H9 (cell line): ENCODE measurements at regions not wholly inside any gene's neighbourhood (a gene's known extent, or its start where the extent isn't known, plus 50 kb on each side); places are given as distances from the start of the nearest gene placed in this dataset.
A peak's percentile ranks its signal among the peaks of the same experiment; 100 is the strongest.

ENCODE experiments used
- DNase-seq: peaks from one replicate; pipeline ENCODE4 v3.0.0-alpha.2; 2017
- H2AFZ ChIP-seq: one replicate; pipeline ENCODE4 v1.6.1; 2013; ENCODE audit warnings: mild to moderate bottlenecking, low read length, control low read depth, moderate library complexity
- H2AK5ac ChIP-seq: 2 replicates; pipeline ENCODE4 v1.6.1; 2013; ENCODE audit warnings: low read length, control low read depth, mixed read lengths; ENCODE audit not compliant: insufficient read length
- H2BK120ac ChIP-seq: one replicate; pipeline ENCODE4 v1.6.1; 2013; ENCODE audit warnings: low read depth, mild to moderate bottlenecking, low read length, control low read depth, inconsistent platforms; ENCODE audit not compliant: poor library complexity, severe bottlenecking
- H2BK12ac ChIP-seq: 2 replicates; pipeline ENCODE4 v1.6.1; 2013; ENCODE audit warnings: low read length, control low read depth, mixed read lengths, low read depth; ENCODE audit not compliant: insufficient read length
- H2BK15ac ChIP-seq: 2 replicates; pipeline ENCODE4 v1.6.1; 2013; ENCODE audit warnings: low read depth, low read length, control low read depth
- H2BK20ac ChIP-seq: one replicate; pipeline ENCODE4 v1.6.1; 2013; ENCODE audit warnings: low read depth, mild to moderate bottlenecking, low read length, control low read depth, inconsistent platforms; ENCODE audit not compliant: poor library complexity, severe bottlenecking
- H2BK5ac ChIP-seq: 2 replicates; pipeline ENCODE4 v1.6.1; 2013; ENCODE audit warnings: low read length, control low read depth, mixed read lengths; ENCODE audit not compliant: insufficient read length
- H3K14ac ChIP-seq: 2 replicates; pipeline ENCODE4 v1.6.1; 2013; ENCODE audit warnings: low read length, control low read depth; ENCODE audit not compliant: insufficient read depth
- H3K18ac ChIP-seq: 2 replicates; pipeline ENCODE4 v1.6.1; 2013; ENCODE audit warnings: low read depth, mild to moderate bottlenecking, mixed read lengths, low read length, control low read depth; ENCODE audit not compliant: insufficient read length
- H3K23ac ChIP-seq: 2 replicates; pipeline ENCODE4 v1.6.1; 2013; ENCODE audit warnings: low read length, control low read depth, mixed read lengths, low read depth; ENCODE audit not compliant: insufficient read length
- H3K23me2 ChIP-seq: 2 replicates; pipeline ENCODE4 v1.6.1; 2013; ENCODE audit warnings: low read depth, mild to moderate bottlenecking, mixed read lengths, low read length, control low read depth; ENCODE audit not compliant: insufficient read length, poor library complexity, severe bottlenecking
- H3K27ac ChIP-seq: 2 replicates; pipeline ENCODE4 v1.5.1; 2013; ENCODE audit warnings: low read length, control low read depth, mixed read lengths, low read depth; ENCODE audit not compliant: insufficient read length
- H3K27me3 ChIP-seq: 2 replicates; pipeline ENCODE4 v1.6.1; 2013; ENCODE audit warnings: low read length, control low read depth, inconsistent platforms; ENCODE audit not compliant: insufficient read depth
- H3K4ac ChIP-seq: 2 replicates; pipeline ENCODE4 v1.6.1; 2013; ENCODE audit warnings: low read depth, mild to moderate bottlenecking, control low read depth, inconsistent platforms, low read length, moderate library complexity
- H3K4me1 ChIP-seq: 2 replicates; pipeline ENCODE4 v1.6.1; 2013; ENCODE audit warnings: low read length, control low read depth, inconsistent platforms; ENCODE audit not compliant: insufficient read depth
- H3K4me2 ChIP-seq: 2 replicates; pipeline ENCODE4 v1.6.1; 2013; ENCODE audit warnings: low read length, control low read depth, mixed read lengths; ENCODE audit not compliant: insufficient read length, insufficient read depth
- H3K56ac ChIP-seq: 2 replicates; pipeline ENCODE4 v1.6.1; 2013; ENCODE audit warnings: low read depth, mild to moderate bottlenecking, mixed read lengths, low read length, control low read depth; ENCODE audit not compliant: insufficient read length
- H3K79me1 ChIP-seq: 2 replicates; pipeline ENCODE4 v1.6.1; 2013; ENCODE audit warnings: low read depth, mild to moderate bottlenecking, moderate library complexity, low read length, control low read depth, inconsistent platforms; ENCODE audit not compliant: insufficient read depth, poor library complexity, severe bottlenecking
- H3K79me2 ChIP-seq: 2 replicates; pipeline ENCODE4 v1.6.1; 2013; ENCODE audit warnings: low read length, control low read depth, inconsistent platforms; ENCODE audit not compliant: insufficient read depth
- H3K9ac ChIP-seq: 2 replicates; pipeline ENCODE4 v1.6.1; 2013; ENCODE audit warnings: low read length, control low read depth, mixed read lengths; ENCODE audit not compliant: insufficient read length; ENCODE audit errors: extremely low read depth
- H3K9me3 ChIP-seq: one replicate; pipeline ENCODE4 v1.6.1; 2013; ENCODE audit warnings: low read depth, low read length, inconsistent platforms; ENCODE audit not compliant: control insufficient read depth
- H3T11ph ChIP-seq: one replicate; pipeline ENCODE4 v1.6.1; 2013; ENCODE audit warnings: mild to moderate bottlenecking, low read length, control low read depth, inconsistent platforms
- H4K20me1 ChIP-seq: one replicate; pipeline ENCODE4 v1.6.1; 2013; ENCODE audit not compliant: control insufficient read depth, insufficient read length, insufficient read depth
- H4K5ac ChIP-seq: 2 replicates; pipeline ENCODE4 v1.6.1; 2013; ENCODE audit warnings: low read depth, mild to moderate bottlenecking, mixed read lengths, low read length, control low read depth; ENCODE audit not compliant: insufficient read length
- H4K8ac ChIP-seq: replicated peaks from 2 replicates; pipeline ENCODE4 v1.6.1; 2013; ENCODE audit warnings: low read length, control low read depth, mixed read lengths, low read depth; ENCODE audit not compliant: insufficient read length
- H4K91ac ChIP-seq: 2 replicates; pipeline ENCODE4 v1.6.1; 2013; ENCODE audit warnings: low read depth, mild to moderate bottlenecking, moderate library complexity, mixed read lengths, low read length, control low read depth; ENCODE audit not compliant: insufficient read length
- H3K27ac Mint-ChIP-seq, 3 experiments: 2 replicates in 2 of 3; 3 replicates in 1 of 3; pipeline ENCODE4 v1.8.0; 2020 to 2021; ENCODE audit warnings: mixed read lengths in 3 of 3, mild to moderate bottlenecking in 1 of 3, moderate library complexity in 1 of 3
- H3K27me3 Mint-ChIP-seq: 2 replicates; pipeline ENCODE4 v1.8.0; 2021; ENCODE audit warnings: low read depth, mild to moderate bottlenecking, moderate library complexity, mixed read lengths
- H3K36me3 Mint-ChIP-seq, 3 experiments: 2 replicates in 2 of 3; 3 replicates in 1 of 3; pipeline ENCODE4 v1.8.0; 2020 to 2021; ENCODE audit warnings: low read depth in 3 of 3, mixed read lengths in 3 of 3; ENCODE audit not compliant: insufficient read depth in 1 of 3
- H3K4me1 Mint-ChIP-seq, 2 experiments: 2 replicates each; pipeline ENCODE4 v1.8.0; 2020; ENCODE audit warnings: mixed read lengths in 2 of 2
- H3K4me3 Mint-ChIP-seq, 2 experiments: 2 replicates in 1 of 2; 3 replicates in 1 of 2; pipeline ENCODE4 v1.8.0; 2020 to 2021; ENCODE audit warnings: mild to moderate bottlenecking in 2 of 2, mixed read lengths in 2 of 2, moderate library complexity in 1 of 2
- H3K9me3 Mint-ChIP-seq, 2 experiments: 2 replicates in 1 of 2; 3 replicates in 1 of 2; pipeline ENCODE4 v1.8.0; 2020; ENCODE audit warnings: mild to moderate bottlenecking in 2 of 2, mixed read lengths in 2 of 2, moderate library complexity in 1 of 2
- WGBS: extraction: QIAGEN DNeasy Blood & Tissue Kit; methylation state at CpG from one replicate; pipeline ENCODE4 v1.1.7; 2013; ENCODE audit warnings: missing lambda C conversion rate, low lambda C conversion rate, mixed read lengths; ENCODE audit not compliant: insufficient read length; ENCODE audit errors: extremely low coverage; 5-methylcytosine and 5-hydroxymethylcytosine counted together
- TF ChIP-seq, protein P1 (sequence below): fragments of 200-600 bp; sonication (generic); conservative IDR thresholded peaks from 3 replicates; pipeline ENCODE4 v1.8.0; 2021; ENCODE audit warnings: antibody characterized with exemption, mild to moderate bottlenecking

GRCh38 chr10:59593768-59594167, 115.9 kb downstream of the SLC16A9 start:
- Histone ChIP-seq H3K9ac (no peak overlapping the region), H3K79me2 (no peaks in the 10 kb centered on the region), H4K5ac (no peak overlapping the region), H3K56ac (no peak overlapping the region), H4K8ac (no peak overlapping the region), H3K27ac (no peak overlapping the region), H3K9me3 (no peaks in the 10 kb centered on the region), H3K23me2 (no peaks in the 10 kb centered on the region), H3T11ph (no peak overlapping the region), H2BK120ac (no peak overlapping the region), H2BK5ac (no peak overlapping the region), H3K4me1 (no peaks in the 10 kb centered on the region; the same call in 1 of the 2 replicates), H3K27me3 (no peaks in the 10 kb centered on the region), H2BK15ac (no peak overlapping the region), H3K14ac (no peak overlapping the region), H2AK5ac (no peak overlapping the region), H3K23ac (no peak overlapping the region), H3K4ac (no peak overlapping the region), H3K79me1 (no peaks in the 10 kb centered on the region), H3K4me2 (no peak overlapping the region), H2BK20ac (no peak overlapping the region), H3K18ac (no peak overlapping the region), H2AFZ (no peak overlapping the region), H4K20me1 (no peaks in the 10 kb centered on the region), H4K91ac (no peak overlapping the region), H2BK12ac (no peak overlapping the region)
- WGBS: no CpG with 5 or more reads among the region's 2 CpGs
- Mint-ChIP-seq H3K9me3 (no peaks in the 10 kb centered on the region), H3K36me3 (peaks cover 0 to 1% (median 0%) of the 10 kb centered on the region in 3 experiments; a peak in 1 of 7 replicates), H3K4me1 (no peaks in the 10 kb centered on the region), H3K27me3 (peaks cover under 1% of the 10 kb centered on the region), H3K27ac (peak overlapping the region in 1 of 3 experiments; percentile 45; a peak in 1 of 7 replicates), H3K4me3 (no peak overlapping the region)
- DNase-seq: no peak
- TF ChIP-seq, protein P1, sequence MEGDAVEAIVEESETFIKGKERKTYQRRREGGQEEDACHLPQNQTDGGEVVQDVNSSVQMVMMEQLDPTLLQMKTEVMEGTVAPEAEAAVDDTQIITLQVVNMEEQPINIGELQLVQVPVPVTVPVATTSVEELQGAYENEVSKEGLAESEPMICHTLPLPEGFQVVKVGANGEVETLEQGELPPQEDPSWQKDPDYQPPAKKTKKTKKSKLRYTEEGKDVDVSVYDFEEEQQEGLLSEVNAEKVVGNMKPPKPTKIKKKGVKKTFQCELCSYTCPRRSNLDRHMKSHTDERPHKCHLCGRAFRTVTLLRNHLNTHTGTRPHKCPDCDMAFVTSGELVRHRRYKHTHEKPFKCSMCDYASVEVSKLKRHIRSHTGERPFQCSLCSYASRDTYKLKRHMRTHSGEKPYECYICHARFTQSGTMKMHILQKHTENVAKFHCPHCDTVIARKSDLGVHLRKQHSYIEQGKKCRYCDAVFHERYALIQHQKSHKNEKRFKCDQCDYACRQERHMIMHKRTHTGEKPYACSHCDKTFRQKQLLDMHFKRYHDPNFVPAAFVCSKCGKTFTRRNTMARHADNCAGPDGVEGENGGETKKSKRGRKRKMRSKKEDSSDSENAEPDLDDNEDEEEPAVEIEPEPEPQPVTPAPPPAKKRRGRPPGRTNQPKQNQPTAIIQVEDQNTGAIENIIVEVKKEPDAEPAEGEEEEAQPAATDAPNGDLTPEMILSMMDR: no peak
